T-helper 1 cell treated with Interleukin-12 subunit alpha and Interleukin-12 subunit beta and Interleukin-4 antibody, amounts not matched to agents 30 ng/mL and 1 ng/mL, for 36 hours (primary cell): ENCODE measurements at regions not wholly inside any gene's neighbourhood (a gene's known extent, or its start where the extent isn't known, plus 50 kb on each side); places are given as distances from the start of the nearest gene placed in this dataset.
"Not testable (repeated sequence)": the region's sequence is repeated elsewhere in the genome, so short reads cannot be mapped to it uniquely, and the experiment has no call there.

ENCODE experiments used
- intact Hi-C: fragments of 100-400 bp; cut with micrococcal nuclease; formaldehyde crosslinking; loops from one replicate; pipeline ENCODE4 v1.15.1; 2024

- intact Hi-C loops, result no loop called here
These were observed 318.2 kb upstream of the CELF2 start for GRCh38 chr10:10699427-10699826.

- intact Hi-C loops, result no loop called here
These were observed 316.5 kb upstream of the CELF2 start for GRCh38 chr10:10701084-10701611.

GRCh38 chr10:10702211-10702610 lies 315.5 kb upstream of the CELF2 start:
- intact Hi-C loops, result no loop called here

- intact Hi-C loops, result no loop called here
These were observed 314.3 kb upstream of the CELF2 start for GRCh38 chr10:10703382-10703781.

GRCh38 chr10:10712155-10712704 lies 305.4 kb upstream of the CELF2 start:
- intact Hi-C loops, result no loop called here

- intact Hi-C loops, result no loop called here
These were observed 303.3 kb upstream of the CELF2 start for GRCh38 chr10:10714327-10714726.

GRCh38 chr10:10716972-10717371 lies 300.7 kb upstream of the CELF2 start:
- intact Hi-C loops, result no loop called here

GRCh38 chr10:10722422-10722821 lies 295.2 kb upstream of the CELF2 start:
- intact Hi-C loops, result no loop called here

- intact Hi-C loops, result no loop called here
These were observed 292.5 kb upstream of the CELF2 start for GRCh38 chr10:10725196-10725595.

GRCh38 chr10:10726101-10726500 lies 291.6 kb upstream of the CELF2 start:
- intact Hi-C loops, result no loop called here

- intact Hi-C loops, result not testable (repeated sequence)
These were observed 290.3 kb upstream of the CELF2 start for GRCh38 chr10:10727411-10727810.

GRCh38 chr10:10727812-10728211 lies 289.9 kb upstream of the CELF2 start:
- intact Hi-C loops, result no loop called here

GRCh38 chr10:10730471-10731043 lies 287.1 kb upstream of the CELF2 start:
- intact Hi-C loops, result no loop called here

GRCh38 chr10:10731366-10731765 lies 286.3 kb upstream of the CELF2 start:
- intact Hi-C loops, result no loop called here

GRCh38 chr10:10734356-10735064 lies 283.2 kb upstream of the CELF2 start:
- intact Hi-C loops, result no loop called here

GRCh38 chr10:10745291-10745690 lies 272.4 kb upstream of the CELF2 start:
- intact Hi-C loops, result no loop called here

- intact Hi-C loops, result no loop called here
These were observed 262.2 kb upstream of the CELF2 start for GRCh38 chr10:10755490-10755889.

- intact Hi-C loops, result no loop called here
These were observed 259.4 kb upstream of the CELF2 start for GRCh38 chr10:10758306-10758705.

- intact Hi-C loops, result not testable (repeated sequence)
These were observed 257.9 kb upstream of the CELF2 start for GRCh38 chr10:10759806-10760205.

GRCh38 chr10:10765017-10765416 lies 252.7 kb upstream of the CELF2 start:
- intact Hi-C loops, result no loop called here

GRCh38 chr10:10772411-10772810 lies 245.3 kb upstream of the CELF2 start:
- intact Hi-C loops, result no loop called here

- intact Hi-C loops, result no loop called here
These were observed 244.7 kb upstream of the CELF2 start for GRCh38 chr10:10772874-10773508.
